Activated CD8-positive, alpha-beta memory T cell treated with anti-CD3 and anti-CD28 coated beads for 1 hour (primary cell): ENCODE measurements at regions not wholly inside any gene's neighbourhood (a gene's known extent, or its start where the extent isn't known, plus 50 kb on each side); places are given as distances from the start of the nearest gene placed in this dataset.

Source experiments
- DNase-seq, 2 donors: peaks; one replicate each; pipeline ENCODE4 v3.0.0-alpha.2; 2020; ENCODE audit warnings: low read depth in 1 of 2; ENCODE audit errors: extremely low read depth in 1 of 2

DNA sequence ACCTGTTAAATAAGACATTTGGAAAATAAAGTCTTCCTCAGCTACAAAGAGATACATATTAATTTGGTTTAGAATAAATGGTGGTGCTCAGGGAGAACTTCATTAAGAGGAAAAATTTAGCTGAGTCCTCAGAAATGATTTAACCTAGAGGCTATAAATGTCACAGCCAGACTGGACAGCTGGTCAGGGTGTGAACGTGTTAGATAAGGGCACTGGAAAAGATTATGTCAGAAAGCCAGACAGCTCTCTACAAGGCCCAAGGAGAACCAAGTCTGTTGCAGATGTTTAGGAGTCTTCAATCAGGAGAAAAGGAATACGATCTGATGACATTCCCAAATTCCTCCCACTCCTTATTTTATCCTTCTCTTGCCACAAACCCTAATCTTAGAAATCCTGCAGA lies 265.2 kb downstream of the MAT2B start:
- DNase-seq = no peak

DNA sequence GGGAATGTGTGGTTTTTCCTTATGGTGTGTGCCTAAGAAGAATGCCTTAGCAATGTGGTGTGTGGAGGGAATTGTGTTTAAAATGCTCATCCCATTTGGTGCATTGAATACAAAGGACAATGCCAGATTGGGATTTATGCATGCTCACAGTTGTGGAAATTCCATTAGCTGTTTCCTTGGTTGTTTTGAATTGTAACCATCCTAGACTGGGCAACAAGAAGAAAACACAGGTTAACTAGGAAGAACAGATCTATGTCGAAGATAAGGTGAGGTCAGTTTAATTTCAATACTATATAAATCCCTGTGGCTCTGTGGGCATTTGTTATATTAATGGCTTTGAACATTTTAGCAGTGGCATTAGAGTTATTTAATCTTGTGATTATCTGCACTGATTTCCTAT lies 266.8 kb downstream of the MAT2B start:
- DNase-seq = no peak

DNA sequence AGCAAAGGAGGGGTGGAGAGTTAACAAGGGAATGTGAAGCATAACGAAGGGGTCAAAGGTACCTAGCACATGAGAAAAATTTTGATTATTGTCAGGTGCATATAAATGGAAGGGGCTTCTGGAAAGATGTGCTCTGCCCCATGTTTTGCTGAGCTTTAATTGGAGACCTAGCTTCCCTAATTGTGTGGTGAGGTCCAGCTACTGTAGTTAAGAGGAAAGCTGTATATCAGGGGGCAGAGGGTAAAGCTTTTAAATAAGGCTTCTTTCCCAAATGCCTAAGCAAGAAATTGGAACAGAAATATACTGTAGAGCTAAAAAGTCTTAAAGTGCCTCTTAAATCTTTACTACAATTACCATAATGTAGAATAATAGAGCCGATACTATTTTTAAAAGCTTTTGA lies 267.2 kb downstream of the MAT2B start:
- DNase-seq = no peak

DNA sequence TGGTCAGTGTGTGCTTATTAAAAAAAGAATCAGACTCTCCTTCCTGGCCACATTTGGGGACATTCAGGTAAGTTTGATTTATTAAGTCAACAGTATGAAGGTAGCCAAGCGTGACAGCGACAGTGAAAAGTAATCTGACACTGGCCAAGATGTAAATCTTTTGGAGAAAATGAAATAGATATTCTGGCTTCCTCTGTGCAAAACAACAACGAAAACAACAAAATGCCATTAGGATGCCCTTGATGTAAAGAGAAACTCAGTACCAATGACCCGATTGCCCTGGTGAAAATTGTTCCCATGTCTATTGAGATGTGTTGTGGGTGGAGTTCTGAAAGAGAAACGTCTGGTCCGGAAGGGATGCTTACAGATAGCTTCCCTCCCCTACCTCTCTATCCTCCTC lies 267.8 kb downstream of the MAT2B start:
- DNase-seq = no peak

DNA sequence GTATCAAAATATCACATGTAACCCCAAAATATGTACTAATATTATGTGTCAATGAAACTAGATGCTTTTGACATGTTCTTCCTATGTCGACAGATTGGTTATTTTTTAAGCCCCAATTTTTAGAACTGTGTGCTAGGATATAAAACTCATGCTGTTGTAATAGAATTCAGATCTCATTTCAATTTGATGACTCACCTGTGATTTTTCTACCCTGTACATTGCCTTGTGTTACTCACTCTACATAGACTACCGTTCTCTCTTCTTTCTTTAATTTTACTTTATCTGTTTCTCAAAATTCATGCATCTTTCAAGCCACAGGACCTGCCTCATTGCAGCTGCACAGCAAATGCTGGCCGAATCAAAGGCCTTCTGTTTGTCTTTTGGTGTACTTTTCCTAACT lies 284.5 kb downstream of the MAT2B start:
- no peak for DNase-seq

GRCh38 chr5:163790497-163790896 lies 285.1 kb downstream of the MAT2B start:
- no peak for DNase-seq

DNA sequence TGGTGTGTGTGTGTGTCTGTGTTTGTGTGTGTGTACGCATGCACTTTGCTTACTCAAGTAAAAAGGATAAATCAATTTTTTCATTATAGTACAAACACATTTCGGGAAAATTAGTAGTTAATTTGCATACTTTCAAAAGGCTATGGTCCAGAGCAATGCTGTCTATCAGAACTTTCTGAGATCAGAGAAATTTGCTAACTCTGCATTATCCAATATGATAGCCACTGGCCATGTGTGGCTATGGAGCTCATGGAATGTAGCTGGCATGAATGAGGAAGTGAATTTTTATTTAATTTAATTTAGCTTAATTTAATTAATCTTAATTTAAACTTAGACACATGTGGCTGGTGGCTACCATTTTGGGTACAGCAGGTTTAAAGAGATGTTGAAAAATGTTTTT lies 289.6 kb downstream of the MAT2B start:
- DNase-seq = no peak

GRCh38 chr5:163807781-163808180 lies 302.4 kb downstream of the MAT2B start:
- DNase-seq = no peak

GRCh38 chr5:163809473-163809872 lies 304.1 kb downstream of the MAT2B start:
- no peak for DNase-seq

- DNase-seq = no peak
These were observed 308.5 kb downstream of the MAT2B start for GRCh38 chr5:163813900-163814299.

DNA sequence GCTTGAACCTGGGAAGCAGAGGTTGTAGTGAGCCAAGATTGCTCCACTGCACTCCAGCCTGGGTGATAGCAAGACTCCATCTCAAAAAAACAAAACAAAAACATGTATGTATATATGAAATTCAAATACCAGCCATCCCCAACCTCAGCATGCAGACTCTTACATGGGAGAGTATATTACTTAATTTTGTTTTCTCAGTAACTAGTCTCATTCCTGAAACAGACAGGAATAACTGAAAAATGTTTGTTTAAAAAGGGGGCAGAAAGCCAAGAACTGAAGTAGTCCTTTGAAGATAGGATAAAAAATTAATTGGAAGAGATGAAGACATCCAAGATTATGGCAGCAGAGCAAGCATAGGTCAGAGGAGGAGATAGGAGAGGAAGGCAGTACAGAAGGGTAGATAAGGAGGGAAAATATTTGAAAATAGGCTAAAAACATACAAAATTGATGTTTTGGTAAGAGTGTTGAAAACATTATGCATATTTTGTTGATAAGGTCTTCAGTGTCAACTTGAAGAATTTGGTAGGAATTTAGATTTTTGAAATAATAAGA lies 309.9 kb downstream of the MAT2B start:
- DNase-seq = no peak

GRCh38 chr5:163821142-163821541 lies 315.7 kb downstream of the MAT2B start:
- no peak for DNase-seq

DNA sequence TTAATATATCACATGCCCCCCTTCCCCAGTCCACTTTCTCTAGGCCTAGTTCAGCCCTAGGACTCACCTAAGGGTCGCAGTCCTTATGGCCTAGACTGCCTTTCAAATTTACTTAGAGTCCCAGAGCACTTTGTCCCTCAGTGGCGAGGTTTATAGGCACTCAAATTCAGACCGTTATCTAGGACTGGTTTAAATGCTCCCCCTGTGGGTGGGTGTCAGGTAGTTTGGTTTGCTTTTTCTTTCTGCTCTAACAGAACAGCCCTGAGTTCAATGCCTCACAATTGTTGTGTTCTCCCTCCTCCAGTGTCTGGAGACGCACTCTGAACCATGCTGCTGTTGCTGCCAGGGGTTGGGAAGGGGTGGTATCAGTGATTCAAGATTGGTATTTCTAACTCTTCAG lies 317.1 kb downstream of the MAT2B start:
- no peak for DNase-seq

DNA sequence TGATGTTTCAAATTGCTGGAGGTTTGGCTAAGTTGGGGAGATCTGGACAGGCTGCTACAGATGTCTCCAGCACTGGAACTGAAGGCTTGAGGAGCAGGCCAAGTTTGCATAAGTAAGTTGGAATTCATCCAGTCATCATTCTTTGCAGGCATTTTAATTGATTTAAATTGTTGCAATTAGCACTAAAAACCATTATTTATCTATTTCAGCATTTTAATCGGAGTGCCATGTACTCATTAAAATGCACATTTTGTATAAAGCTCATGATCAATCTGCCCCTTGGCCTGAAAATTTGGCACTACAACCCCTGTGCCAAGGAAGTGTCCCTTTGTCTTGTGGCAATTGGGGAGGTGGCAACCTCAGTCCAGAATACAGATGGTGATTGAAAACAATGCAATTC lies 320.2 kb downstream of the MAT2B start:
- DNase-seq = no peak

DNA sequence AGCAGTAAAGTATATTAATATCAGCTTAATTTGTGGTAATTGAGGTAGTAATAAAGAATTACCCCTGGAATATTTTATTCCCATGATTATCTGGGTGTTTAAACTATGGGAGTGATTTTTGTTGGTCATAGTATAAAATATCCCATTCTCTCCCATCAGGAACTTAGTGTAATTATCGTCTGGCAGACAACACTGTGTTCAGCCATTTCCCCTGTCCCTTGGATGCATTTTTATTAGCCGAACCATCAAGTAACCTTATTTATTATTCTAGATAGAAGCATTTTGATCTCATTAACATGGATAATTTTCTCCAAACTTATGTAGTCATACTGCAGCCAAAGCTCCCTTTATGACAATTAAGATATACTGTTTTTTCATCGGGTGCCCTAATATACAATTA lies 320.8 kb downstream of the MAT2B start:
- no peak for DNase-seq

DNA sequence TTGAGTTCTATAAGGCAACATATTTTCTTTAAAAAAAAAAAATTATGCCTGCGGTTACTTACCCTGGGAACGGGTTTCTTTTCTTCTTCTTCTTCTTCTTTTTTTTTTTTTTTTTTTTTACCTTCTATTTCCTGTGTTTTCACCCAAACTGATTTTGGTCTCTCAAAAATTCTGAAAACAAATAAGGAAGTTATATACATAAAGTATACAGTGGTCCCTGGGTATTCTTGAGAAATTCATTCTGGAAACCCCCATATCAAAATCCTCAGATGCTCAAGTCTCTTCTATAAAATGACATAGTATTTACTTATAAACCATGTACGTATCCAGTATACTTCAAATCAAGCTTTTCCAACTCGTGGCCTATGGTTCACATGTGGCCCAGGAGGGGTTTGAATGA lies 326.7 kb downstream of the MAT2B start:
- DNase-seq = no peak

GRCh38 chr5:163838738-163839137 lies 333.3 kb downstream of the MAT2B start:
- no peak for DNase-seq

- DNase-seq = no peak
These were observed 341.1 kb downstream of the MAT2B start for GRCh38 chr5:163846512-163846911.

DNA sequence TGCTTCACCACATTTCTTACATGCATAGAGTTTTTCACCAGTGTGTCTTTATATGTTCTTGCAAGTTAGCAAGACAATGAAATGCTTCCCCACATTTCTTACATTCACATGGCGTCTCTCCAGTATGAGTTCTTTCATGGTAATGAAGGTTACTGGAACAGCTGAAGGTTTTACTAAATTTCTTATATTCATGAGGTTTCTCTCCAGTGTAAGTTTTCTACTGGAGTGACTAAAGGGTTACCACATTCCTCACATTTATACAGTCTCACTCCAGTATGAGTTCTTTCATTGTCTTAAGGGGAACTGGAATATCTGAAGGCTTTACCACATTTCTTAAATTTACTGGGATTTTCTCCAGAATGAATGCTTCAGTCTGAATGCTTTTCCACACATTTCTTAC lies 350.3 kb downstream of the MAT2B start:
- DNase-seq = no peak

GRCh38 chr5:163861670-163862069 lies 356.3 kb downstream of the MAT2B start:
- DNase-seq = no peak

GRCh38 chr5:163867324-163867723 lies 361.9 kb downstream of the MAT2B start:
- DNase-seq = no peak

- DNase-seq = no peak
These were observed 362.3 kb downstream of the MAT2B start for GRCh38 chr5:163867738-163868137.

GRCh38 chr5:163869581-163869980 lies 364.2 kb downstream of the MAT2B start:
- DNase-seq = no peak

GRCh38 chr5:163870441-163870840 lies 365.0 kb downstream of the MAT2B start:
- DNase-seq = no peak
